HG03571 (cell line): ENCODE measurements at regions not wholly inside any gene's neighbourhood (a gene's known extent, or its start where the extent isn't known, plus 50 kb on each side); places are given as distances from the start of the nearest gene placed in this dataset.
"Not testable (repeated sequence)": the region's sequence is repeated elsewhere in the genome, so short reads cannot be mapped to it uniquely, and the experiment has no call there.

Source experiments
- ATAC-seq: cut with Tn5 transposase; IDR thresholded peaks from one replicate; pipeline ENCODE4 v1.9.1; 2021; ENCODE audit not compliant: unreplicated experiment

DNA sequence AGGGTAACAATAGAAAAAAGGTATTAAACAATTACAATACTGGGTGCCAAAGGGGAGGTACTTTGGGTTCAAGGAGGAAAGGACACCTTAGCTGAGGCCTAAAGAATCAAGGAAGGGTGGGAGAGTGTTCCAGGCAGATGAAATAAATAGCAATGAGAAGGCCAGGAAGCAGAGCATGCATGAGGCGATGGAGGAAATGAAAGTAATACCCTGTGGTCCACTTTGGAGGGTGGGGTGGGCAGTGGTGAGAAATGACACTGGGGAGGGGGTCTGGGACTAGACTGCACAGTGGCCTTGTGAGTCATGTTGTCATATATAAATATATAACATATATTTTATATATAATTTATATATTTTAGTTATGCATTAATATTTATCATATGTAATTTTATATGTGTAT lies 55.9 kb downstream of the BHLHE40 start:
- ATAC-seq = no peak

DNA sequence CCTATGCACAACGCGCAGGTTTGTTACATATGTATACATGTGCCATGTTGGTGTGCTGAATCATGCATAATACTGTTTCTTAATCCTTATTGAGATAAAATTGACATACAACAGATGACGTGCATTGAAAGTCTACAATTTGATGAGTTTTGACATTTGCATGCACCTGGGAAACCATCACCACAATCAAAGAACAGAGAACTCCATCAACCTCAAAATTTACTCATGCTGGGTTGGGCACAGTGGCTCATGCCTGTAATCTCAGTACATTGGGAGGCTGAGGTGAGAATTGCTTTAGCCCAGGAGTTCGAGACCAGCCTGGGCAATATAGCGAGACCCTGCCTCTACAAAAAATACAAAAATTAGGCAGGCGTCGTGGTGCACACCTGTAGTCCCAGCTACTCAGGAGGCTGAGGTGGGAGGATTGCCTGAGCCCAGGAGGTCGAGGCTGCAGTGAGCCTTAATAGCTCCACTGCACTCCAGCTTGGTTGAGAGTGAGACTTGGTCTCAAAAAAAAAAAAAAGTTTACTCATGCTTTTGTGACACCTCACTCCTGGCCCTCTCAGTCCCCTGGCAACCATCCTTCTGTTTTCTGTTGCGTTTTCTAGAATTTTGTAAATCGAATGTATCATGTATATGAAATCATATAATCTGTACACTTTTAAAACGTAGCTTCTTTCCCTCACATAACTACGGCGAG lies 56.6 kb downstream of the BHLHE40 start:
- ATAC-seq = peak; percentile 48

GRCh38 chr3:5036392-5036766 lies 57.1 kb downstream of the BHLHE40 start:
- ATAC-seq = no peak

GRCh38 chr3:5036858-5037257 lies 57.6 kb downstream of the BHLHE40 start:
- ATAC-seq = no peak

DNA sequence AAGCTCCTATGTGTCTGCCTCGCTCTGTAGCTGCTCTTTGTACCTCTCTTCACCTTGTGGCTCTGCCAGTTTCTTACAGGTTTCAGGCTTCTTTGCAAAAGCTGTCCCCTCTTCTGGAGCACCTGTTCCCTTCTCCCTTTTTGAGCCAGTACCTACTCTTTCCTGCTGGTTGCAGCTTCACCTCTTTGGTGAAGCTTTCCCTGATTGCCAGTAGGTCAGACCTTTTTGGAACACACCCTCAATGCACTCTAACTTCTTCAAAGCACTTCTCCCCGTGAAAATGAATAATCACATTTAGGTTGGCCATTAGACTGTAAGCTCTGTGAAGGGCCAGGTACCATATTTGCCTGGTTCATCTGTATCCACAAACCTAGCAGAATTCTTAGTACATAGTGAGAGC lies 60.3 kb downstream of the BHLHE40 start:
- no peak for ATAC-seq

GRCh38 chr3:5041315-5041714 lies 62.1 kb downstream of the BHLHE40 start:
- no peak for ATAC-seq

- ATAC-seq = no peak
These were observed 66.7 kb downstream of the BHLHE40 start for GRCh38 chr3:5045961-5046360.

DNA sequence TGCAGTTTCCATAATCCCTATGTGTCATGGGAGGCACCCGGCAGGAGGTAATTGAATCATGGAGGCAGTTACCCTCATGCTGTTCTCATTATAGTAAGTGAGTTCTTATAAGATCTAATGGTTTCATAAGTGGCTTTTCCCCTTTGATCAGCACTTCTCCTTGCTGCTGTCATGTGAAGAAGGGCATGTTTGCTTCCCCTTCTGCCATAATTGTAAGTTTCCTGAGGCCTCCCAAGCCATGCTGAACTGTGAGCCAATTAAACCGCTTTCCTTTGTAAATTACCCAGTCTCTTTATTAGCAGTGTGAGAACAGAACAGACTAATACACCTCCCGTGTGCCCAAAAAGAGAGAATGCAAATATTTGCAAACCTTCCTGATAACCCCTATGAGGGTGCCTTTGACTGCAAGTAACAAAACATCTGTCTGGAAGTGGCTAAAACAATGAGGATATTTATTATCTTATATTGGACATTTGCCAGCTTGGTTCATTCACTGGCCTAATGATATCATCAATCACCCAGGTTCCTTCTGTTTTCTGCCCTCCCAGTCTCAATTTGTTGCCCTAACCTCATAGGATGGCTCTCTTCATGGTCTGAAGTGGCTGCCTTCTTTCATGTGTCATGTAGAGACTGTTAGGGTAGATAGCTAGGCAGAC lies 68.7 kb downstream of the BHLHE40 start:
- ATAC-seq = no peak

DNA sequence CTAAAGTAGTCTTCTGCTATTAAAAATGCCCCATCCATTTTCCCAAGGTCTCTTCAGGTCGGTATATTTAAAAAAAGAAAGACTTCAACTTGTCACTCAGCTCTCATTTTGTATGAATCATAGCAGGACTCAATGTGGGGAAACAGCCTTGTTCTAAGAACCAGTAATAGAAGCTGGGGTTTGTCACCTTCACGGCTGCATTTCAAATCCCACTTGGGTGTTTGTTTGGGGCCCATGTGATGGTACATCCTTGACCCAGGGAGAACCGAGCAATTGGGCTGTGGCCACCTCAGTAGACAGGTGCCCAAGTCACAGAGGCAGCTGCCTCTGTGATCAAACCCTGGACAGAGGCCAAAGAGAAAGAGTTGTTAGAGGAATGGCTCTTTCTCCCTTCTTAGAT lies 70.3 kb upstream of the ARL8B start:
- ATAC-seq = no peak

GRCh38 chr3:5052247-5052646 lies 69.8 kb upstream of the ARL8B start:
- ATAC-seq = no peak

DNA sequence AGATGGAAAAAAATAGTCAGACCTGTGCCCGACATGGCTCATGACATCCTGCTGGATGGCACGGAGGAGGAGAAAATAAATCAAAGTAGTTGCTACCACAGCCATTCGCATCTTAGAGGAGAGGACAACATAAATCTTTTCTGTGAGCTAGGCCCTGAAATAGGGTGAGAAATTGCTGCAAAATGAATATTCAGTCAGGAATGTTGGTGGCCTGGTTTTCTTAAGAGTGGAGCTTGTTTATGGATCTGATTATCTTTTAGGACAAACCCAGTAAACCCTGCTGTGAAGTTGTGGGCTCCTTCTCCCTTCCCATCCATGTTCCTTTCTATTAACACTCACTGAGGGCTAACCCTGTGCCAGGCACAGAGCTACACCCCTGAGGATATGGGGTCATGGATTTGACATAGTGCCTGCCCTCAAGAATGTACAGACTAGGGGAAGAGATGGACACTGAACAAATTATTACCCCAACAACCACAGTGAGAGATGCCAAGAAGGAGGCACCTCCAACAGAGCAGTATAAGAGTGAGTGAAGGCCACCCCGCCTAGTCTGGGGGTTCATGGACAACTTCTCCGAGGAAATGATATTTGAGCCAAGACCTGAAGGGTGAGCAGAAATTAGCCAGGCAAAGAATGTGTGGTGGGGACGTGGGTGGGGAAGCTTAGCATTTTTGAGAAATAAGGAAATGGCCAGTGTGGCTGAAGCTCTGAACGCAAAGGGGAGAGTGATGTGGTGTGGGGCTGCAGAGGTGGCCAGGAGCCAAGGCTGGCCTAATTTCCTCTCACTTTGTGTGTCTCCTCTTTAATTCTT lies 68.9 kb upstream of the ARL8B start:
- no peak for ATAC-seq

GRCh38 chr3:5054098-5054497 lies 68.0 kb upstream of the ARL8B start:
- ATAC-seq = no peak

GRCh38 chr3:5054579-5054978 lies 67.5 kb upstream of the ARL8B start:
- not testable (repeated sequence) for ATAC-seq

- ATAC-seq = no peak
These were observed 66.6 kb upstream of the ARL8B start for GRCh38 chr3:5055357-5056110.

DNA sequence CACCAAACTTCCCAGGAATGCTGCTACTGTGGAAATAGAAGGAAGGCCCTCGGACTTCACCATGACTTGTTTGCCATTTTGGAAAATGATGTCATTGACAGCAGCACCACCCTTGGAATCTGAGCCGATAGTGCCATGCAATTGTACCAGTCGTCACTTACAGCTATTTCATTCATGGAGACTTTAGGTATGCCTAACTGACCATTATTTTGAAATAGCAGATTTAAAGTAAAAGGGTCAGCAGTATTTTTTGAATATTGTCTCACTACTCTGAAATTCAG lies 66.0 kb upstream of the ARL8B start:
- ATAC-seq = no peak

DNA sequence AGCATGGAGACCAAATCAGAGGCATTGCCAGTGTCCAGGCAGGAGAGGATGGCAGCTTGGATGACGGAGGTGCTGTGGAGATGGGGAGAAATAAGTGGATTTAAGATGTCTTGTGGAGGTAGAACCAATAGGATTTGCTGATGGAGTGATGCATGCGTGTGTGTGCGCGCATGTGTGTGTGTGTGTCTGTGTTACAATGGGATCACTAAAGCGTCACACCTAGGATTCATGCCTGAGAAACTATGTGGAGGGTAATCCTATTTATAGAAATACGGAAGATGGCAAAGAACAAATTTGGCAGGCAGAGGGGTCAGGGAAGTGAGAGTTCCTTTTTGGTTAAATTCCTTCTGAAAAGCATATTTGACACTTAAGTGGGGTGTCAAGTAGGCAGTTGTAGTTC lies 64.8 kb upstream of the ARL8B start:
- no peak for ATAC-seq

- peak; percentile 92 for ATAC-seq
These were observed 64.2 kb upstream of the ARL8B start for GRCh38 chr3:5057857-5058324.

DNA sequence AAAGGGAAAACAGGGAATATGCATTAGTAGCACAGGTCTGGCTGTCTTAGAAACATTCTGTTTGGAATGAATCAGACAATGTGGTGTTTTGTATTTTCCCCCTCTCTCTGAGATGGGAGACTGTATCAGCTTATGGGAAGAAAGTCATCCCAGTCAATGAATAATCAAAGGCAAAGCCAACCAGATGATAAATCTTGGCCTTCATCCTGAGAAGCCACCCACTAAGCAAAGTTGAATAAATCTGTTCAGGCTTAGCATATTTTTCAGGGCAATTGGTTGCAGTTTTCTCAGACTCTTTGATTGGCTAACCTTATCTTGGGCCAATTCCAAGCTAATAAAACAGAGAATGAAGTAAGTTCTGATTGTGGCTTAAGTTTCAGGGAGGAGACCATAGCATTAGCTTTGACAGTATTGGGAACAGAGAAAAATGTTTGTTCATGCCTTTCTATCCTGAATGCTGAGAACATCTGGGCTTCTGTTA lies 63.6 kb upstream of the ARL8B start:
- no peak for ATAC-seq

- ATAC-seq = no peak
These were observed 62.3 kb upstream of the ARL8B start for GRCh38 chr3:5059782-5060181.

DNA sequence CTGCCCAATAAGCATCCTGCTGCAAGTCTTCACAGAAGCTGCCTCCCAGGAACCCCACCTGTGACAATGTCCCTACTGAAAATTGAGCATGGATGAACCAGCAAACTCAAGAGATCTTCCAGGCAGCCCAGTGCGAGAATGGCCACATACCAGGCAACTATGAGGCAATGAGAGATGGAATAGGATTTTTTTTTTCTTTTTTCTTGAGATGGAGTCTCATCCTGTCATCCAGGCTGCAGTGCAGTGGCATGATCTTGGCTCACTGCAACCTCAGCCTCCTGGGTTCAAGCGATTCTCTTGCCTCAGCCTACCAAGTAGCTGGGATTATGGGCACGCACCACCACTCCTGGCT lies 60.9 kb upstream of the ARL8B start:
- no peak for ATAC-seq

GRCh38 chr3:5063724-5064123 lies 58.4 kb upstream of the ARL8B start:
- no peak for ATAC-seq
